Transverse colon (tissue), 4 donors: ENCODE measurements at regions not wholly inside any gene's neighbourhood (a gene's known extent, or its start where the extent isn't known, plus 50 kb on each side); places are given as distances from the start of the nearest gene placed in this dataset.

ENCODE experiments used
- DNase-seq: peaks from one replicate; pipeline ENCODE4 v3.0.0-alpha.2; 2019
- H3K27ac ChIP-seq, 4 donors: fragments of 200-600 bp; sonication (generic); 2 replicates each; pipeline ENCODE4 v1.5.1; 2016 to 2018; ENCODE audit warnings: inconsistent platforms in 4 of 4
- H3K27me3 ChIP-seq: fragments of 200-600 bp; sonication (generic); 2 replicates; pipeline ENCODE4 v1.5.1; 2017; ENCODE audit warnings: inconsistent platforms
- H3K36me3 ChIP-seq, 4 donors: fragments of 200-600 bp; sonication (generic); 2 replicates each; pipeline ENCODE4 v1.5.1; 2017 to 2019; ENCODE audit warnings: inconsistent platforms in 4 of 4
- H3K4me1 ChIP-seq, 4 donors: fragments of 200-600 bp; sonication (generic); 2 replicates each; pipeline ENCODE4 v1.5.1; 2017 to 2020; ENCODE audit warnings: inconsistent platforms in 4 of 4
- H3K4me3 ChIP-seq, 4 donors: fragments of 200-600 bp; sonication (generic); 1 replicate in 1 of 4; 2 replicates in 3 of 4; pipeline versions ENCODE4 v1.5.1 to v1.6.1; 2017 to 2019; ENCODE audit warnings: inconsistent platforms in 4 of 4
- H3K9me3 ChIP-seq, 2 donors: fragments of 200-600 bp; sonication (generic); 2 replicates each; pipeline ENCODE4 v1.5.1; 2017 to 2019; ENCODE audit warnings: inconsistent platforms in 2 of 2
- CTCF ChIP-seq, 5 experiments: fragments of 200-600 bp in 3 of 5; fragments of 450-650 bp in 2 of 5; sonication (generic) in 3 of 5; IDR thresholded peaks; 1 replicate in 2 of 5; 2 replicates in 3 of 5; pipeline ENCODE4 v1.5.1; 2016 to 2017; ENCODE audit warnings: antibody characterized with exemption in 5 of 5, inconsistent platforms in 3 of 5, mild to moderate bottlenecking in 2 of 5, moderate library complexity in 1 of 5
- EP300 ChIP-seq: sonication (generic); formaldehyde crosslinking; IDR thresholded peaks from one replicate; pipeline ENCODE4 v1.6.1; 2017; ENCODE audit warnings: antibody characterized with exemption, low read depth
- POLR2A ChIP-seq: fragments of 450-650 bp; IDR thresholded peaks from one replicate; pipeline ENCODE4 v1.6.1; 2016; ENCODE audit warnings: antibody characterized with exemption, mild to moderate bottlenecking, moderate library complexity
- POLR2AphosphoS5 ChIP-seq, 3 donors: sonication (generic); formaldehyde crosslinking; IDR thresholded peaks; one replicate each; pipeline ENCODE4 v1.6.1; 2016; ENCODE audit warnings: antibody characterized with exemption in 3 of 3
- WGBS, 2 donors: methylation state at CpG; one replicate each; pipeline ENCODE4 v1.1.5; 2018; ENCODE audit warnings: low coverage in 1 of 2; 5-methylcytosine and 5-hydroxymethylcytosine counted together
- in situ Hi-C, 4 donors: fragments of 200-750 bp; cut with MboI; loops; one replicate each; pipeline versions ENCODE4 v1.15.0 to v1.15.1; 2017; ENCODE audit warnings: low sequenced_read_pairs in 3 of 4, low pct_ligation_motif_present in 1 of 4, low pct_unique_long_range_greater_than_20kb in 1 of 4
- intact Hi-C: fragments of 100-400 bp; cut with DNase I; formaldehyde crosslinking; loops from one replicate; pipeline ENCODE4 v1.15.1; 2023; ENCODE audit warnings: low total_unique reads

- H3K4me3 ChIP-seq: no peak overlapping the region
- H3K9me3 ChIP-seq: no peaks in the 10 kb centered on the region
- no peaks in the 10 kb centered on the region for H3K36me3 ChIP-seq
- H3K27me3 ChIP-seq: no peaks in the 10 kb centered on the region
- TF ChIP-seq POLR2AphosphoS5 (IDR thresholded peaks at IDR 0.05) (no peak), EP300 (no peak), CTCF (IDR thresholded peaks at IDR 0.05) (no peak), POLR2A (no peak)
- 75 to 82% methylated on average over 1 of the region's 1 CpG for WGBS, 2 donors
- no peak for DNase-seq
- H3K27ac ChIP-seq: no peak overlapping the region
- in situ Hi-C loops (no loop called here), intact Hi-C loops (no loop called here)
- no peaks in the 10 kb centered on the region for H3K4me1 ChIP-seq
Measured at GRCh38 chr13:100842136-100842535, 167.5 kb upstream of the TMTC4 start.

GRCh38 chr13:100838387-100838786, 163.8 kb upstream of the TMTC4 start:
- intact Hi-C loops: no loop called here

GRCh38 chr13:100837631-100838030, 163.0 kb upstream of the TMTC4 start:
- no peak for DNase-seq
- Histone ChIP-seq H3K4me3 (no peak overlapping the region), H3K4me1 (no peaks in the 10 kb centered on the region), H3K27ac (no peak overlapping the region), H3K36me3 (no peaks in the 10 kb centered on the region), H3K9me3 (no peaks in the 10 kb centered on the region), H3K27me3 (no peaks in the 10 kb centered on the region)
- TF ChIP-seq CTCF (IDR thresholded peaks at IDR 0.05): no peak
- TF ChIP-seq POLR2A: no peak
- TF ChIP-seq EP300: no peak
- no peak for TF ChIP-seq POLR2AphosphoS5 (IDR thresholded peaks at IDR 0.05)
- 60 to 72% methylated on average over 1 of the region's 1 CpG for WGBS, 2 donors
- in situ Hi-C loops: no loop called here
- intact Hi-C loops: no loop called here

More at GRCh38 chr13:100838387-100838786, 163.8 kb upstream of the TMTC4 start:
- Histone ChIP-seq H3K4me3 (no peak overlapping the region), H3K9me3 (no peaks in the 10 kb centered on the region), H3K27ac (no peak overlapping the region), H3K4me1 (no peaks in the 10 kb centered on the region), H3K36me3 (no peaks in the 10 kb centered on the region), H3K27me3 (no peaks in the 10 kb centered on the region)
- DNase-seq: no peak
- 93 to 95% methylated on average over 2 of the region's 2 CpGs for WGBS, 2 donors
- in situ Hi-C loops: no loop called here
- TF ChIP-seq CTCF (IDR thresholded peaks at IDR 0.05): no peak
- TF ChIP-seq POLR2A: no peak
- no peak for TF ChIP-seq EP300
- no peak for TF ChIP-seq POLR2AphosphoS5 (IDR thresholded peaks at IDR 0.05)

GRCh38 chr13:100836711-100837110, 162.1 kb upstream of the TMTC4 start:
- Histone ChIP-seq H3K27me3 (no peaks in the 10 kb centered on the region), H3K9me3 (no peaks in the 10 kb centered on the region), H3K36me3 (no peaks in the 10 kb centered on the region), H3K4me3 (no peak overlapping the region), H3K4me1 (no peaks in the 10 kb centered on the region), H3K27ac (no peak overlapping the region)
- 68 to 82% methylated on average over 4 of the region's 4 CpGs for WGBS, 2 donors
- in situ Hi-C loops: no loop called here
- no peak for DNase-seq
- intact Hi-C loops: no loop called here
- TF ChIP-seq EP300: no peak
- TF ChIP-seq CTCF (IDR thresholded peaks at IDR 0.05): no peak
- TF ChIP-seq POLR2AphosphoS5 (IDR thresholded peaks at IDR 0.05): no peak
- no peak for TF ChIP-seq POLR2A
